Sigmoid colon (tissue), 4 donors: ENCODE measurements at regions not wholly inside any gene's neighbourhood (a gene's known extent, or its start where the extent isn't known, plus 50 kb on each side); places are given as distances from the start of the nearest gene placed in this dataset.

Experiments used
- EP300 ChIP-seq, 4 donors: sonication (generic); formaldehyde crosslinking; IDR thresholded peaks; one replicate each; pipeline ENCODE4 v1.6.1; 2017; ENCODE audit warnings: antibody characterized with exemption in 4 of 4
- POLR2A ChIP-seq, 2 donors: fragments of 450-650 bp; IDR thresholded peaks; one replicate each; pipeline ENCODE4 v1.6.1; 2016; ENCODE audit warnings: antibody characterized with exemption in 2 of 2, mild to moderate bottlenecking in 2 of 2, moderate library complexity in 2 of 2
- TF ChIP-seq, protein P1 (sequence below), 4 experiments: fragments of 450-650 bp in 3 of 4; fragments of 200-600 bp in 1 of 4; IDR thresholded peaks; one replicate each; pipeline ENCODE4 v1.5.1; 2016 to 2019; ENCODE audit warnings: antibody characterized with exemption in 4 of 4, mild to moderate bottlenecking in 3 of 4, moderate library complexity in 2 of 4

DNA sequence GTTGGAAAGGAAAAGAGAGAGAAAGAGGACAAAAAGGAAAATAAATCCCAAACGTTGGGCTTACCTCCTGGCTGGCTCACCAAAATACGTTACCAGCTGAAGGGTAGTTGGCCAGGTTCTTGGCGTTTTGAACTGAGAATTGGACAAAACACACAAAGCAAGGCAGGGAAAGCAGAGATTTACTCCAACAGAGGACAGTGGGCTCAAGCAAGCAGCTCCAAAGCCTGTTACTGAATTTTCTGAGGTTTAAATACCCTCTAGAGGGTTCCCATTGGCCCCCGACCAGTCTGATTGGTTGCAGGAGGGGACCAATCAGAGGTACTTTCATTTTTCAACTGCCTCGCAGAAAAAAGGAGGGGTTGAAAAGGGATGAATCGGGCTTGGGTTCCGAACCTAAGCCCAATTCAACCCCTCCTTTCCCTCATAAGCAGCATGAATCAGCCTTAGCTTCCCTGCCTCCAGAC, 55.6 kb upstream of the ALOX12 start:
- TF ChIP-seq, protein P1, sequence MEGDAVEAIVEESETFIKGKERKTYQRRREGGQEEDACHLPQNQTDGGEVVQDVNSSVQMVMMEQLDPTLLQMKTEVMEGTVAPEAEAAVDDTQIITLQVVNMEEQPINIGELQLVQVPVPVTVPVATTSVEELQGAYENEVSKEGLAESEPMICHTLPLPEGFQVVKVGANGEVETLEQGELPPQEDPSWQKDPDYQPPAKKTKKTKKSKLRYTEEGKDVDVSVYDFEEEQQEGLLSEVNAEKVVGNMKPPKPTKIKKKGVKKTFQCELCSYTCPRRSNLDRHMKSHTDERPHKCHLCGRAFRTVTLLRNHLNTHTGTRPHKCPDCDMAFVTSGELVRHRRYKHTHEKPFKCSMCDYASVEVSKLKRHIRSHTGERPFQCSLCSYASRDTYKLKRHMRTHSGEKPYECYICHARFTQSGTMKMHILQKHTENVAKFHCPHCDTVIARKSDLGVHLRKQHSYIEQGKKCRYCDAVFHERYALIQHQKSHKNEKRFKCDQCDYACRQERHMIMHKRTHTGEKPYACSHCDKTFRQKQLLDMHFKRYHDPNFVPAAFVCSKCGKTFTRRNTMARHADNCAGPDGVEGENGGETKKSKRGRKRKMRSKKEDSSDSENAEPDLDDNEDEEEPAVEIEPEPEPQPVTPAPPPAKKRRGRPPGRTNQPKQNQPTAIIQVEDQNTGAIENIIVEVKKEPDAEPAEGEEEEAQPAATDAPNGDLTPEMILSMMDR (IDR thresholded peaks at IDR 0.05) = no peak
- no peak for TF ChIP-seq POLR2A (IDR thresholded peaks at IDR 0.05)
- TF ChIP-seq EP300 (IDR thresholded peaks at IDR 0.05) = no peak
